ENCODE measurements at regions not wholly inside any gene's neighbourhood (a gene's known extent, or its start where the extent isn't known, plus 50 kb on each side); places are given as distances from the start of the nearest gene placed in this dataset.

GRCh38 chr6:14875481-14876063 is 370.3 kb upstream of the JARID2 start:
- TF ChIP-seq CTCF (IDR thresholded peaks at IDR 0.05) (no peak), EP300 (IDR thresholded peaks at IDR 0.05) (no peak), POLR2A (IDR thresholded peaks at IDR 0.05) (no peak)
